H1 (cell line): ENCODE measurements at regions not wholly inside any gene's neighbourhood (a gene's known extent, or its start where the extent isn't known, plus 50 kb on each side); places are given as distances from the start of the nearest gene placed in this dataset.

Experiments
- CHD1 ChIP-seq: IDR thresholded peaks from 2 replicates; pipeline ENCODE4 v1.6.1; 2012; ENCODE audit warnings: low read depth, low read length, improper control_type of control experiment
- MAFK ChIP-seq: IDR thresholded peaks from 2 replicates; pipeline ENCODE4 v1.6.1; 2012; ENCODE audit warnings: low read depth, mild to moderate bottlenecking, improper control_type of control experiment, low read length
- SUZ12 ChIP-seq: fragments of 200-600 bp; sonication (generic); IDR thresholded peaks from 2 replicates; pipeline ENCODE4 v1.6.1; 2012; ENCODE audit warnings: mild to moderate bottlenecking, inconsistent platforms, low read length, moderate library complexity, mixed read lengths
- TAF1 ChIP-seq: IDR thresholded peaks from 2 replicates; pipeline ENCODE4 v1.6.1; 2011; ENCODE audit warnings: mild to moderate bottlenecking, low read depth, low read length
- TAF7 ChIP-seq: optimal IDR thresholded peaks from 2 replicates; pipeline ENCODE3; 2011; ENCODE audit warnings: low read depth, mild to moderate bottlenecking, inconsistent platforms, low read length, moderate library complexity, borderline replicate concordance
- TBP ChIP-seq: IDR thresholded peaks from 2 replicates; pipeline ENCODE4 v1.6.1; 2011; ENCODE audit warnings: low read depth, low read length, improper control_type of control experiment
- TF ChIP-seq, protein P1 (sequence below): fragments of 300-600 bp; sonication (generic); IDR thresholded peaks from 2 replicates; pipeline ENCODE4 v1.7.1; 2012; ENCODE audit warnings: low read length, moderate library complexity, mild to moderate bottlenecking, inconsistent platforms; ENCODE audit not compliant: insufficient replicate concordance

DNA sequence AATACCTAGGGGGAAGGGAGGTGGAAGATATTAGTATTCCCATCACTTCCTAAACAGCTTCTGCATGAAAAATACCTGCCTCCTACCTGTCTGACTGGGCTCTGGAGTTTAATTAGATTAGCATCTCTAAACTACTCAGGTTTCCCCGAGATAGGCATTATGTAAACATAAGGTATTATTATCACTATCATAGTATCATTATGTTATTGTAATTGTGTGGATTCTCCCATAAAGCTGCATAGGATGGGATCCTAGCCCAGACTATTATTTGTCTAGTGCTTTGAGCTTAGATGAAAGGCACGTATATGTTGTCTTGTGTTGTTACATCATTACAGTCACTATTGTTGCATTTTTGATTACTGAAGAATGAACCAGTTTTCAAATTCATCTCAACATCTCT is 115.2 kb upstream of the SOX21 start (continued):
- TF ChIP-seq, protein P1, sequence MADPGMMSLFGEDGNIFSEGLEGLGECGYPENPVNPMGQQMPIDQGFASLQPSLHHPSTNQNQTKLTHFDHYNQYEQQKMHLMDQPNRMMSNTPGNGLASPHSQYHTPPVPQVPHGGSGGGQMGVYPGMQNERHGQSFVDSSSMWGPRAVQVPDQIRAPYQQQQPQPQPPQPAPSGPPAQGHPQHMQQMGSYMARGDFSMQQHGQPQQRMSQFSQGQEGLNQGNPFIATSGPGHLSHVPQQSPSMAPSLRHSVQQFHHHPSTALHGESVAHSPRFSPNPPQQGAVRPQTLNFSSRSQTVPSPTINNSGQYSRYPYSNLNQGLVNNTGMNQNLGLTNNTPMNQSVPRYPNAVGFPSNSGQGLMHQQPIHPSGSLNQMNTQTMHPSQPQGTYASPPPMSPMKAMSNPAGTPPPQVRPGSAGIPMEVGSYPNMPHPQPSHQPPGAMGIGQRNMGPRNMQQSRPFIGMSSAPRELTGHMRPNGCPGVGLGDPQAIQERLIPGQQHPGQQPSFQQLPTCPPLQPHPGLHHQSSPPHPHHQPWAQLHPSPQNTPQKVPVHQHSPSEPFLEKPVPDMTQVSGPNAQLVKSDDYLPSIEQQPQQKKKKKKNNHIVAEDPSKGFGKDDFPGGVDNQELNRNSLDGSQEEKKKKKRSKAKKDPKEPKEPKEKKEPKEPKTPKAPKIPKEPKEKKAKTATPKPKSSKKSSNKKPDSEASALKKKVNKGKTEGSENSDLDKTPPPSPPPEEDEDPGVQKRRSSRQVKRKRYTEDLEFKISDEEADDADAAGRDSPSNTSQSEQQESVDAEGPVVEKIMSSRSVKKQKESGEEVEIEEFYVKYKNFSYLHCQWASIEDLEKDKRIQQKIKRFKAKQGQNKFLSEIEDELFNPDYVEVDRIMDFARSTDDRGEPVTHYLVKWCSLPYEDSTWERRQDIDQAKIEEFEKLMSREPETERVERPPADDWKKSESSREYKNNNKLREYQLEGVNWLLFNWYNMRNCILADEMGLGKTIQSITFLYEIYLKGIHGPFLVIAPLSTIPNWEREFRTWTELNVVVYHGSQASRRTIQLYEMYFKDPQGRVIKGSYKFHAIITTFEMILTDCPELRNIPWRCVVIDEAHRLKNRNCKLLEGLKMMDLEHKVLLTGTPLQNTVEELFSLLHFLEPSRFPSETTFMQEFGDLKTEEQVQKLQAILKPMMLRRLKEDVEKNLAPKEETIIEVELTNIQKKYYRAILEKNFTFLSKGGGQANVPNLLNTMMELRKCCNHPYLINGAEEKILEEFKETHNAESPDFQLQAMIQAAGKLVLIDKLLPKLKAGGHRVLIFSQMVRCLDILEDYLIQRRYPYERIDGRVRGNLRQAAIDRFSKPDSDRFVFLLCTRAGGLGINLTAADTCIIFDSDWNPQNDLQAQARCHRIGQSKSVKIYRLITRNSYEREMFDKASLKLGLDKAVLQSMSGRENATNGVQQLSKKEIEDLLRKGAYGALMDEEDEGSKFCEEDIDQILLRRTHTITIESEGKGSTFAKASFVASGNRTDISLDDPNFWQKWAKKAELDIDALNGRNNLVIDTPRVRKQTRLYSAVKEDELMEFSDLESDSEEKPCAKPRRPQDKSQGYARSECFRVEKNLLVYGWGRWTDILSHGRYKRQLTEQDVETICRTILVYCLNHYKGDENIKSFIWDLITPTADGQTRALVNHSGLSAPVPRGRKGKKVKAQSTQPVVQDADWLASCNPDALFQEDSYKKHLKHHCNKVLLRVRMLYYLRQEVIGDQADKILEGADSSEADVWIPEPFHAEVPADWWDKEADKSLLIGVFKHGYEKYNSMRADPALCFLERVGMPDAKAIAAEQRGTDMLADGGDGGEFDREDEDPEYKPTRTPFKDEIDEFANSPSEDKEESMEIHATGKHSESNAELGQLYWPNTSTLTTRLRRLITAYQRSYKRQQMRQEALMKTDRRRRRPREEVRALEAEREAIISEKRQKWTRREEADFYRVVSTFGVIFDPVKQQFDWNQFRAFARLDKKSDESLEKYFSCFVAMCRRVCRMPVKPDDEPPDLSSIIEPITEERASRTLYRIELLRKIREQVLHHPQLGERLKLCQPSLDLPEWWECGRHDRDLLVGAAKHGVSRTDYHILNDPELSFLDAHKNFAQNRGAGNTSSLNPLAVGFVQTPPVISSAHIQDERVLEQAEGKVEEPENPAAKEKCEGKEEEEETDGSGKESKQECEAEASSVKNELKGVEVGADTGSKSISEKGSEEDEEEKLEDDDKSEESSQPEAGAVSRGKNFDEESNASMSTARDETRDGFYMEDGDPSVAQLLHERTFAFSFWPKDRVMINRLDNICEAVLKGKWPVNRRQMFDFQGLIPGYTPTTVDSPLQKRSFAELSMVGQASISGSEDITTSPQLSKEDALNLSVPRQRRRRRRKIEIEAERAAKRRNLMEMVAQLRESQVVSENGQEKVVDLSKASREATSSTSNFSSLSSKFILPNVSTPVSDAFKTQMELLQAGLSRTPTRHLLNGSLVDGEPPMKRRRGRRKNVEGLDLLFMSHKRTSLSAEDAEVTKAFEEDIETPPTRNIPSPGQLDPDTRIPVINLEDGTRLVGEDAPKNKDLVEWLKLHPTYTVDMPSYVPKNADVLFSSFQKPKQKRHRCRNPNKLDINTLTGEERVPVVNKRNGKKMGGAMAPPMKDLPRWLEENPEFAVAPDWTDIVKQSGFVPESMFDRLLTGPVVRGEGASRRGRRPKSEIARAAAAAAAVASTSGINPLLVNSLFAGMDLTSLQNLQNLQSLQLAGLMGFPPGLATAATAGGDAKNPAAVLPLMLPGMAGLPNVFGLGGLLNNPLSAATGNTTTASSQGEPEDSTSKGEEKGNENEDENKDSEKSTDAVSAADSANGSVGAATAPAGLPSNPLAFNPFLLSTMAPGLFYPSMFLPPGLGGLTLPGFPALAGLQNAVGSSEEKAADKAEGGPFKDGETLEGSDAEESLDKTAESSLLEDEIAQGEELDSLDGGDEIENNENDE, result no peak
- TF ChIP-seq MAFK (no peak), SUZ12 (no peak), TAF7 (no peak), CHD1 (no peak), TAF1 (no peak), TBP (no peak)
